K562 (cell line): ENCODE measurements at regions not wholly inside any gene's neighbourhood (a gene's known extent, or its start where the extent isn't known, plus 50 kb on each side); places are given as distances from the start of the nearest gene placed in this dataset.

Experiments used
- CCAR2 ChIP-seq: fragments of 200-400 bp; formaldehyde crosslinking; IDR thresholded peaks from 2 replicates; pipeline ENCODE4 v1.6.1; 2017; ENCODE audit warnings: mild to moderate bottlenecking, low read depth, low read length
- ELF1 ChIP-seq: fragments of 200-800 bp; sonication (Bioruptor generic); IDR thresholded peaks from 2 replicates; pipeline ENCODE4 v1.6.1; 2016; ENCODE audit warnings: missing genetic modification characterization, missing compliant biosample characterization
- HNRNPH1 ChIP-seq: fragments of 200-400 bp; formaldehyde crosslinking; optimal IDR thresholded peaks from 2 replicates; pipeline ENCODE3; 2017; ENCODE audit warnings: low read depth, mild to moderate bottlenecking, low read length, moderate library complexity
- HNRNPL ChIP-seq: fragments of 200-400 bp; formaldehyde crosslinking; IDR thresholded peaks from 2 replicates; pipeline ENCODE4 v1.6.1; 2017; ENCODE audit warnings: low read depth, mild to moderate bottlenecking, low read length
- MAFK ChIP-seq: IDR thresholded peaks from 2 replicates; pipeline ENCODE4 v1.6.1; 2011; ENCODE audit warnings: low read length, improper control_type of control experiment
- POLR2A ChIP-seq: fragments of 450-650 bp; conservative IDR thresholded peaks from 2 replicates; pipeline ENCODE4 v1.6.1; 2016
- RHOXF2B ChIP-seq: fragments of 250-450 bp; sonication (Bioruptor Pico); conservative IDR thresholded peaks from 2 replicates; pipeline ENCODE4 v1.5.1; 2021
- SETDB1 ChIP-seq: IDR thresholded peaks from one replicate; pipeline ENCODE4 v1.6.1; 2012; ENCODE audit warnings: low read length, control low read depth, inconsistent platforms
- SPI1 ChIP-seq: IDR thresholded peaks from 2 replicates; pipeline ENCODE4 v1.6.1; 2011; ENCODE audit warnings: low read depth, low read length, control low read depth, borderline replicate concordance
- ZBED1 ChIP-seq: IDR thresholded peaks from 2 replicates; pipeline ENCODE4 v1.6.1; 2014
- TF ChIP-seq, protein P1 (sequence below): fragments of 250-450 bp; sonication (Bioruptor Pico); IDR thresholded peaks from 2 replicates; pipeline ENCODE4 v1.9.0; 2021; ENCODE audit warnings: mild to moderate bottlenecking
- TF ChIP-seq, protein P2 (sequence below): sonication (generic); formaldehyde crosslinking; IDR thresholded peaks from 2 replicates; pipeline ENCODE4 v1.8.1; 2023; ENCODE audit warnings: mild to moderate bottlenecking, missing genetic modification reagents

DNA sequence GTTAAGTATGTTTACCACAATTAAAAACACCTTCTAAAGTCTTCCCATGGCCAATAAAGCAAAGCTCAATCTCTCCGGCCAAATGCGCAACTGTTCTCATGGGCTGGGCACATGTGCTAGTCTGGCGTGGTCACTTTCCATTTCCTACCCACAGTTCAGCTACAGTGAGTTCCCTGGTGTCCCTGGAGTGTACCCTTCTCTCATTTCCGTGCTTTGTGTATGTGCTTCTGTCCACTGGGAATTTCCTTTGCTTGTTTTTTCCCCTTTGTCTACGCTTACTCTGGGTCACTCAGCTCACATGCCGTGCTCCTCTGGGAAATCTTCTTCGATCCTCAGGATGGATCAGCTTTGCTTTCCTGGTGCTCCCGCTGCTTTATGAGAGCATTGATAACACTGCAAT lies 69.6 kb upstream of the GYPC start:
- no peak for TF ChIP-seq HNRNPH1
- TF ChIP-seq, protein P1, sequence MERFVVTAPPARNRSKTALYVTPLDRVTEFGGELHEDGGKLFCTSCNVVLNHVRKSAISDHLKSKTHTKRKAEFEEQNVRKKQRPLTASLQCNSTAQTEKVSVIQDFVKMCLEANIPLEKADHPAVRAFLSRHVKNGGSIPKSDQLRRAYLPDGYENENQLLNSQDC (CRISPR knock-in tag), result no peak
- TF ChIP-seq POLR2A, result no peak
- TF ChIP-seq, protein P2, sequence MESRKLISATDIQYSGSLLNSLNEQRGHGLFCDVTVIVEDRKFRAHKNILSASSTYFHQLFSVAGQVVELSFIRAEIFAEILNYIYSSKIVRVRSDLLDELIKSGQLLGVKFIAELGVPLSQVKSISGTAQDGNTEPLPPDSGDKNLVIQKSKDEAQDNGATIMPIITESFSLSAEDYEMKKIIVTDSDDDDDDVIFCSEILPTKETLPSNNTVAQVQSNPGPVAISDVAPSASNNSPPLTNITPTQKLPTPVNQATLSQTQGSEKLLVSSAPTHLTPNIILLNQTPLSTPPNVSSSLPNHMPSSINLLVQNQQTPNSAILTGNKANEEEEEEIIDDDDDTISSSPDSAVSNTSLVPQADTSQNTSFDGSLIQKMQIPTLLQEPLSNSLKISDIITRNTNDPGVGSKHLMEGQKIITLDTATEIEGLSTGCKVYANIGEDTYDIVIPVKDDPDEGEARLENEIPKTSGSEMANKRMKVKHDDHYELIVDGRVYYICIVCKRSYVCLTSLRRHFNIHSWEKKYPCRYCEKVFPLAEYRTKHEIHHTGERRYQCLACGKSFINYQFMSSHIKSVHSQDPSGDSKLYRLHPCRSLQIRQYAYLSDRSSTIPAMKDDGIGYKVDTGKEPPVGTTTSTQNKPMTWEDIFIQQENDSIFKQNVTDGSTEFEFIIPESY, result no peak
- no peak for TF ChIP-seq SETDB1
- TF ChIP-seq CCAR2, result no peak
- no peak for TF ChIP-seq HNRNPL
- no peak for TF ChIP-seq ELF1 (tag)
- no peak for TF ChIP-seq RHOXF2B
- no peak for TF ChIP-seq ZBED1
- TF ChIP-seq MAFK, result no peak
- TF ChIP-seq SPI1, result no peak
